ENCODE measurements at regions not wholly inside any gene's neighbourhood (a gene's known extent, or its start where the extent isn't known, plus 50 kb on each side); places are given as distances from the start of the nearest gene placed in this dataset.
A peak's percentile ranks its signal among the peaks of the same experiment; 100 is the strongest.

DNA sequence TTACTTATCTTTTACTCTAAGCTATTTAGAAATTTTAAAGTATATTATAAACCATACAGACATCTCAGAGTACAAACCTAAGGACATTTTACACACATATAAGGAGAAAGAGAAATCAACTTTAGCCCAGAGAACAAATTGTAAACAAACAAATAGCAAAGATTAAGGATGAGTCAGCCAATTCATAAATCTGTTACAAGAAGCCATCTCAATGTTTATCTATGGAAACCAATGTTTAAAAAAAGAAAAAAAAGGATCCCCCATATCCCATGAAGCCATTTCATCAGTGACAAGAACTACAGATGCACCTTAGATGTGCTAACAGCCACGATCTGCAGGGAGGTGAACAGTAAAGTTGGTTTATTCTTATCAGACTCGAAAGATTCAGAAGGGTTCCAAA lies 437.1 kb downstream of the SHQ1 start:
- TF ChIP-seq EP300 (IDR thresholded peaks at IDR 0.05): no peak
- TF ChIP-seq, protein P1, sequence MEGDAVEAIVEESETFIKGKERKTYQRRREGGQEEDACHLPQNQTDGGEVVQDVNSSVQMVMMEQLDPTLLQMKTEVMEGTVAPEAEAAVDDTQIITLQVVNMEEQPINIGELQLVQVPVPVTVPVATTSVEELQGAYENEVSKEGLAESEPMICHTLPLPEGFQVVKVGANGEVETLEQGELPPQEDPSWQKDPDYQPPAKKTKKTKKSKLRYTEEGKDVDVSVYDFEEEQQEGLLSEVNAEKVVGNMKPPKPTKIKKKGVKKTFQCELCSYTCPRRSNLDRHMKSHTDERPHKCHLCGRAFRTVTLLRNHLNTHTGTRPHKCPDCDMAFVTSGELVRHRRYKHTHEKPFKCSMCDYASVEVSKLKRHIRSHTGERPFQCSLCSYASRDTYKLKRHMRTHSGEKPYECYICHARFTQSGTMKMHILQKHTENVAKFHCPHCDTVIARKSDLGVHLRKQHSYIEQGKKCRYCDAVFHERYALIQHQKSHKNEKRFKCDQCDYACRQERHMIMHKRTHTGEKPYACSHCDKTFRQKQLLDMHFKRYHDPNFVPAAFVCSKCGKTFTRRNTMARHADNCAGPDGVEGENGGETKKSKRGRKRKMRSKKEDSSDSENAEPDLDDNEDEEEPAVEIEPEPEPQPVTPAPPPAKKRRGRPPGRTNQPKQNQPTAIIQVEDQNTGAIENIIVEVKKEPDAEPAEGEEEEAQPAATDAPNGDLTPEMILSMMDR (IDR thresholded peaks at IDR 0.05): no peak
- no peak for TF ChIP-seq POLR2AphosphoS5 (IDR thresholded peaks at IDR 0.05)
- no peak for TF ChIP-seq POLR2A (IDR thresholded peaks at IDR 0.05)
- ATAC-seq (ENCODE audit: low FRiP score in 2 of 2) (no peak), DNase-seq (no peak)
- Histone ChIP-seq H3K36me3 (no peaks in the 10 kb centered on the region), H3K4me3 (no peak overlapping the region), H3K27ac (no peak overlapping the region), H3K4me1 (peaks cover 33 to 63% (median 49%) of the 10 kb centered on the region in 4 donors), H3K27me3 (no peaks in the 10 kb centered on the region), H3K9me3 (no peaks in the 10 kb centered on the region)
- WGBS, 2 donors: 60 to 63% methylated on average over 2 of the region's 2 CpGs

DNA sequence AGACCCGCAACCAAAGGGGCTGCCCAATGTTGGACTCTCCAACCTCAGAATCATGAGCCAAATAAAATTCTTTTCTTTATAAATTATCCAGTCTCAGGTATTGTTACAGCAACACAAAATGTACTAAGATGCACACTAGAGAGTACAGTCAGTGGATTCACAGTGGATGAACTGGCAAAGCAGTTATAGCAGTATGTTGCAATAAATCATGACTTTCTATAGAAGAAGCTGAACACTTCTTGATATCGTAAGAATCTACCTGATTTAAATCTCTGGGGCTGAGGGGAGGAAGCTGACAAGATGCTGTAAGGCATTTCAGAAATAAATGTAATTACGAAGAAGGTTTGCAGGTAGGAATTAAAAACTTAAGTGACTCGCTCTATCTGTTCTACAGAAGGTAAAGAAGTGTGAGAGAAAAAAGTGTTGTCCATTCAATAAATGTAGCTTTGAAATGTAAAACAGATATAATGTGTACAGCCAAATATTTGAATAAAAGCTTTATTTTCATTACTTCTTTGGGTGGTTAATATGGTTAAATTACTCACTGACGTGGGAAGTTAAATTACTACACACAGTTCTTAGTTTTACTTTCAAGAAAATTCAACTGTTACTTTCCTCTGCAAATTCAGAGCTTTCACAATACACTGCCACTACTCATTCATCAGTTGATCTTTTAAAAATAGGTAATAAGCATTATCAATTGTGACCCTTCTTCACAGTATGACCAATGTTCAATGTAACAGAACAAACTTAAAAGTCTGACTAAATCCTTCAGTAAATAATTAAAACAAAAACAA lies 439.1 kb downstream of the SHQ1 start:
- H3K4me1 ChIP-seq: peaks cover 33 to 74% (median 56%) of the 10 kb centered on the region in 4 donors
- H3K9me3 ChIP-seq: no peaks in the 10 kb centered on the region
- ATAC-seq (ENCODE audit: low FRiP score in 2 of 2): no peak
- H3K36me3 ChIP-seq: no peaks in the 10 kb centered on the region
- TF ChIP-seq POLR2A (IDR thresholded peaks at IDR 0.05) (no peak), POLR2AphosphoS5 (IDR thresholded peaks at IDR 0.05) (no peak), EP300 (IDR thresholded peaks at IDR 0.05) (no peak)
- TF ChIP-seq, protein P1 (IDR thresholded peaks at IDR 0.05): no peak
- no peak overlapping the region for H3K4me3 ChIP-seq
- DNase-seq: no peak
- WGBS, 2 donors: 83 to 84% methylated on average over 5 of the region's 5 CpGs
- H3K27me3 ChIP-seq: no peaks in the 10 kb centered on the region
- H3K27ac ChIP-seq: no peak overlapping the region

DNA sequence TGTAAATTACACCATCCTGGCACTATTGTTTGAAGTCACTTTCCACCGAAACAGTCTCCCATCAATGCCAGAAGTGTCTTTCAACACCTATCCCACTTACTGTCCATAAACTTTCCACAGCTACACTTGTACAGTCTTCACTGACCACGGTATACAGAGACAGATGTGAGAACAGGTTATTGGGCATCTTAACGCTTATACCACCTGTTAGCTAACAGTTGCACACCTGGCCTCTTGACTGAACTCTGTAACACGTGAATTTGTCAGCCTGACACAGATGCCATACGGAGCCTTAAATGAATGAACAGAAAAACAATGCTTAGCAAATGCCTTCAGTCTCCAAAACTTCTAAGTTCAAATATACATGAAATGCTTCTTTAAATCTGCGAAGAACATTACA lies 440.5 kb downstream of the SHQ1 start:
- 67 to 73% methylated on average over 6 of the region's 6 CpGs for WGBS, 2 donors
- Histone ChIP-seq H3K27me3 (no peaks in the 10 kb centered on the region), H3K36me3 (no peaks in the 10 kb centered on the region), H3K9me3 (no peaks in the 10 kb centered on the region), H3K27ac (no peak overlapping the region), H3K4me1 (peaks cover 39 to 78% (median 54%) of the 10 kb centered on the region in 4 donors), H3K4me3 (no peak overlapping the region)
- DNase-seq (no peak), ATAC-seq (ENCODE audit: low FRiP score in 2 of 2) (no peak)
- TF ChIP-seq EP300 (IDR thresholded peaks at IDR 0.05): no peak
- TF ChIP-seq, protein P1 (IDR thresholded peaks at IDR 0.05): no peak
- TF ChIP-seq POLR2A (IDR thresholded peaks at IDR 0.05): no peak
- TF ChIP-seq POLR2AphosphoS5 (IDR thresholded peaks at IDR 0.05): no peak

DNA sequence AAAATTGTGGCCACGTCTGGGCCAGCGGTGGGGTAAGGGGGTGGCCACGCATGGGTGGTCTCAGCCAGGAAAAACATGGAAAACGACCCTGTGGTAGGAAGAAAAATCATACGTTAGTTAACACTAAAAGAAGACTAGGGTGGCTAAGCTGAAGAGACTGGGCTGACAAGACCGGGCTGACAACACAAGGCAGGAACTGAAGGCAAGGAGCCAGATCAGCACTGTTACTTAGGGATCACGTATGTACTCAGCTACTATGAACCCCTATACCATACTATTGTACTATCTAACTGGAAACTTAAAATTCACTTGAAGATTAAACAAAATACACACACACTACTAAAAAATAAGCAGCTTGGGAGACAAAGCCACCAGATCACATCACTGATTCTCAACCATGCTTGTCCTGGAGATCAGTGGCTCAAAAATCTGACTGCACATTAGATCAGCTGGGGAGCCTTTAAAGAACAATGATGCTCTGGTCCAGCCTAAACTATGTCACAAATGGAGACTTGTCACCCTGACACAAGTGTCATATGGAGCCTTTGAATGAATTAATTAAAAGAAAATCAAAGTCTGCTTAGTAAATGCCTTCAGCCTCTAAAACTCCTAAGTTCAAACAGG lies 442.2 kb downstream of the SHQ1 start:
- DNase-seq (no peak), ATAC-seq (ENCODE audit: low FRiP score in 2 of 2) (peak in 1 of 2 donors; percentile 59)
- peaks cover 25 to 71% (median 40%) of the 10 kb centered on the region in 4 donors for H3K4me1 ChIP-seq
- H3K27ac ChIP-seq: no peak overlapping the region
- TF ChIP-seq, protein P1 (IDR thresholded peaks at IDR 0.05): no peak
- TF ChIP-seq POLR2AphosphoS5 (IDR thresholded peaks at IDR 0.05) (no peak), POLR2A (IDR thresholded peaks at IDR 0.05) (no peak), EP300 (IDR thresholded peaks at IDR 0.05) (no peak)
- 39 to 45% methylated on average over 6 of the region's 7 CpGs for WGBS, 2 donors
- no peaks in the 10 kb centered on the region for H3K9me3 ChIP-seq
- no peaks in the 10 kb centered on the region for H3K36me3 ChIP-seq
- no peaks in the 10 kb centered on the region for H3K27me3 ChIP-seq
- H3K4me3 ChIP-seq: no peak overlapping the region
